Activated gamma-delta T cell treated with anti-CD3 and anti-CD28 coated beads, Interleukin-2, amount 50 U/mL, for 16 hours (primary cell): ENCODE measurements at regions not wholly inside any gene's neighbourhood (a gene's known extent, or its start where the extent isn't known, plus 50 kb on each side); places are given as distances from the start of the nearest gene placed in this dataset.
A peak's percentile ranks its signal among the peaks of the same experiment; 100 is the strongest.
"Not testable (repeated sequence)": the region's sequence is repeated elsewhere in the genome, so short reads cannot be mapped to it uniquely, and the experiment has no call there.

Source experiments
- DNase-seq: peaks from one replicate; pipeline ENCODE4 v3.0.0-alpha.2; 2020; ENCODE audit warnings: low read depth

DNA sequence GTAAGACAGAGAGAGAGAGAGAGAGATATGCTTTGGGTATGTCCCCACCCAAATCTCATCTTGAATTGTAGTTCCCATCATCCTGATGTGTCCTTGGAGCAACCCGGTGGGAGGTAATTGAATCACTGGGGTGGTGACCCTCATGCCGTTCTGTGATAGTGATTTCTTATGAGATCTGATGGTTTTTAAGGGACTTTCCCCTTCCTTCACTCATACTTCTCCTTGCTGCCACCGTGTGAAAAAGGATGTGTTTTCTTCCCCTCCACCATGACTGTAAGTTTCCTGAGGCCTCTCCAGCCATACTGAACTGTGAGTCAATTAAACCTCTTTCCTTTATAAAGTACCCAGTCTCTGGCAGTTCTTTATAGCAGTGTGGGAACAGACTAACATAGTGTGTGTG is 60.3 kb downstream of the EOMES start:
- no peak for DNase-seq

DNA sequence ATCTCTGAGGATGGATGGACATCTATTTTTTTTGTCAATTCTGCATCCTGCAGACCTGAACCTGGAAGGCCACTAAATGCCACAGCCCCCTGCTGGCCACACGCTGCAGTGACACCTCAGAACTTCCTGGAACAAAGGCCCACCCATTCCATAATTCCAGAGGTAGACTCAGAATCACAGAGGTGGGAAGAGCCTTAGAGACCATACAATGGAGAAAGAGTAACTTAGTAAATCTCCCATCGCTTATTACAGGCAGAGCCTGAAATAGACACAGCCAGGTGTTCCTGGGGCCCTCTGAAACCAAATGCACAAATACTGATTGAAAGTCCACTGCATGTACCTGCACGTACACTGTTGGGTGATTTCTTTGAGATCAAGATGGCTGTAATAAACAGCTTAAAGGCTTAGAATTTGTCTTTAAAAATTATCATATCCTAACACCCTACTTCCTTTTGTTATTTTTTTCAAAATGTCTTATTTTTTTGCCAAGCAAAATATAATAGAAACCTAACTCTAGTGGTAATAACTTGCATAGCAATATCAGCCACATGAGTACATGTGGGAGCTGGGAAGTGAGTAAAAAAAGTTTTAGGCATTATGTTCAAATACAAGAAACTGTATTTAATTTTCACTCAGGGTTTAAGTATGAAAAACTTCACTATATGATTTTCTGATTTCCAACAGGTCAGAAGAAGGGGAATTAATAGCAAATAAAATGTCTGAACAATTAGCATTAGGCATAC is 62.7 kb downstream of the EOMES start:
- peak; percentile 17 for DNase-seq

DNA sequence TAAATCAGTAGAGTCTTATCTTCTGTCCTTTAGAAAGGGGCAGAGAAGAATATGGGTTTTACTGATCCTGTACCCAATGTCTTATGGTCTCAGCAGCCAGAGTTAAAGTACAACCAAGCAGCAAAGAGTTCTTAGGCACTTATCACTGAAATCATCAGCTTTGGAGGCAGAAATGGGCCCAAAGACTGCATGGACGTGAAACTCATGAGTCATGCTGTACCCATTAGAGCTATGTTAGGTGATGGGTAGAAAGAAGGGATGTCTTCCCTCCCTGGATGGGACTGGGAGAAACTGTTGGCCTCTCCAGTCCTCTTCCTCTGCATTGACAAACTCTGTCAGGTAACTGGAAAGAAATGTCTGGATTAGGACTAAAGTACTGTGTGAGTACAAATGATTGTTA is 63.4 kb downstream of the EOMES start:
- no peak for DNase-seq

DNA sequence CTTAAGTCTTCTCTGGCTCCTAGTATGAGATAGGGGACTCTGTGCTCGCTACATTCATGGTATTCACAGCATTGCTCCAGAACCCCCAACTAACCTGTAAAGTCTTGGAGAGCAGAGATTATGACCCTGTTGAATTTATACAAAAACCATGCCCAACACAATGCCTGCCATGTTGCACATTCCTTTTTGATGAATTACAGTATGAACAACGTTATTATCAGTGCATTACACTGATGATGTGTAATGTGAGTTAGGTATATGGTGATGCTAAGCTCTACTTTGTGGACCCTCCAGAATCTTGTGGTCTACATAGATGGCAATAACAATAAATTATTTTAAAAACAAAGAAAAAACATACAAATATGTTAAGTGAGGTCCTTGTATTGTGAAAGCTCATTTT is 64.3 kb downstream of the EOMES start:
- DNase-seq: no peak

DNA sequence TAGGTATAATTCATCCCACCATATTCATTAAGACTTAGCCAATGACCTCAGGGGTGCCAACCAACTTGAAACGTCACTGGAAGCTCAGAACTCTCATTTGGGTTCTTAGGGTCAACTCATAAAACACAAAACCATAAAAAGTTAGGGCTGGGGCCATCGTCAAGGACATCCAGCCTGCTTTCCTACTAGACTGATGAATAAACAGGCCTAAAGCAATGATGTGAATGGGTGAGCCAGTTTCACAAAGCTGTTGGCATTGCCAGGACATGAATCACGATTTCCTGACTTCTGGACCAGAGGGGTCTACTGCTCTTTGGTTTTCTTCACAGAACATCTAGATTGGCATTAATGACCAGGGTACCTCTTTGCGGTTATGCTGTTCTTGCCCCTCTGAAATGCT is 64.7 kb downstream of the EOMES start:
- no peak for DNase-seq

DNA sequence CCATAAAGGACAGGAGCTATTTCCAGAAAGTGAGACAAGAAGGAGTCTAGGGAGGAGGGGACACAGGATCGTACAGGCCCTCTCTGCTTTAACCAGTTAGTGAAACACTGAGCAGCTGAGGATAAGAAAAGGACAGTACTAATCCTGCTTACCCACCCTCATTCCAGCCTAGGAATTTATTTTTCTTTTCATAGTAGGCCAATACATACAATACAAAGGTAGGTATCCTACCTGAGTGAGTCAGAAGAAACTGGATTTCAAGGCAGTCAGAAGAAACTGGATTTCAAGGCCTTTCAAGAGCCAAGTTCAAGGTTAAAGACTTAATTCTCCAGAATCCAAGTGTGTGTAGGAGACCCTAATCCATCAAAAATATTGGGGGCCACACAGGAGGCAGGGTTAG is 65.3 kb downstream of the EOMES start:
- no peak for DNase-seq

DNA sequence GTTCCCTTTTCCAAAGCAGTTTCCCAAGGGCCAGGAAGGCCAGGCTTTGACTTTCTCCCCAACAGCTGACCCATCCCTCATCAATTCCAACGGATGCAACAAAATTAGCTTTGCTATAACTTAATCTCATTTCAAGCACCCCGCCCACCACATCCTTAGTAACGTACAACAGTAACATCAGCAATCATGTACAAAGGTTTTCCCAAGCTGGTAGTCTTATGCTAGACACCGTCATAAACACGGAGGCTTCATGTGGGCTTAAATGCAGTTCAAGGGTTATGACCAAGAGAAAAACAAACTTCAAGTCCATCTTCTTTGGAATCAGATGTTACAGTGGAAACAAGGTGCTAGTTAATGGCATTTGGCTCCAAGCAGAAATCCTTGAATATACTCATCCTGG is 66.6 kb downstream of the EOMES start:
- no peak for DNase-seq

DNA sequence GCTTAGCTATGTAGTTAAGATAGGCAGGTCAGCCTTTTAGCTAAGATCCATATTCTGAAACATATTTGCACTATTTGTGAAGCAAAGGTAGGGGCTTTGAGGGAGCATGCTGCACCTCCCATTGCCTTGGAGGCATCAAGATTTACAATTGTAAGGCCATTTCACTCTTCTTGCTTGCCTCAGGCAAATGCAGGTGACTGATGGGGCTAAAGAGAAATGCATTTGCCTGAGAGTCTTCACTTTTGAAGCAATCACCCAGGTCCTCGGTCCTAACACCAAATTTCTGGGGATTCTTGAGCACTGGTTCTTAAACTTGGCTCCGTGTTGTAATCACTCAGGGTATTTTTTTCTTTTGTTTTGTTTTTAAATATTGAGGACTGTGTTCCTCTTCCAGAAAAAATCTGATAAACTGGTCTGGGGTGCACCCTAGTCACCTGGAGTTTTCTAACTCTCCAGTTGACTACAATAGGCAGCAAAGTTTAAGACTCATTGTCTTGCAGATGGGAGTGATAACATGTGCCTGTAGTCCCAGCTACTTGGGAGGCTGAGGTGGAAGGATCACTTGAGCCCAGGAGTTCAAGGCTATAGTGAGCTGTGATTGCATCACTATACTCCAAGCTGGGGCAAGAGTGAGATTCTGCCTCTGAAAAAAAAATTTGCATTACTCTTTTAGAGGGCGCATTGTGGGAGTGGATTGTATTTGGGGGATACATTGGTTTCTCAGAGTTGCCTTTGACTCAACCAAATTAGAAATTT is 68.1 kb downstream of the EOMES start:
- no peak for DNase-seq

DNA sequence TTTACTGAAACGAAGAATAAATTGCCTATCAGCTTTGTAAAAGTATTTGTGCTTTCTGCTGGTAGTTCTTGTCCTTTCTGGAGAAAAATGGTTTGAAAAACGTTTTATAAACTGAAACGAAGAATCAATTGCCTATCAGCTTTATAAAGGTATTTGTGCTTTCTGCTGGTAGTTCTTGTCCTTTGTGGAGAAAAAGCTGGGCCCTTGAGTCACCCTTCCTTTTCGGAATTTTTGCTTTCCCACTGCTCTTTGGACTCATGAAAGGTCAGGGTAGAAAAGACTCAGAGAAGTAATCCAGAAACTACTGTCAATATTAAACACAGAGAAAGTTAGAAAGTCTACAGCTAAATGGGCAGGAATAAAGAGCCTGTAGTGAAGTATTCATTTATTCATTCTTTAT is 72.8 kb downstream of the EOMES start:
- no peak for DNase-seq

DNA sequence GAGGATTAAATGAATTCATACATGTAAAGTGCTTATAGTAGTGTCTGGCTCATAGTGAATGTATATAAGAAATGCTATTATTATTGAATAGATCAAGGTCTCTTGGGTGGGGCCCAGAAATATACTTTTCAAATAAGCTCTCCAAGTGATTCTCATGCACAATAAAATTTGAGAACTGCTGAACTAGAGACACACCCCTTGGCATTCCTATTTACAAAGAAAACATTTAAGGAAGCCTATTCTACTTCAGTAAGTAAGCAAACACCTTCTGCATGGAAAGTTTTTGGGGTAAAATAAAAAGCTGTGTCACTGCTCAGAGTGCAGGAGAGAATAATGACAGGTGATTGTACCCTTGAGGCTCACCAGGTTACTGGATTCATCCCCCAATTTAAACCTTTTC is 75.2 kb downstream of the EOMES start:
- DNase-seq: no peak

DNA sequence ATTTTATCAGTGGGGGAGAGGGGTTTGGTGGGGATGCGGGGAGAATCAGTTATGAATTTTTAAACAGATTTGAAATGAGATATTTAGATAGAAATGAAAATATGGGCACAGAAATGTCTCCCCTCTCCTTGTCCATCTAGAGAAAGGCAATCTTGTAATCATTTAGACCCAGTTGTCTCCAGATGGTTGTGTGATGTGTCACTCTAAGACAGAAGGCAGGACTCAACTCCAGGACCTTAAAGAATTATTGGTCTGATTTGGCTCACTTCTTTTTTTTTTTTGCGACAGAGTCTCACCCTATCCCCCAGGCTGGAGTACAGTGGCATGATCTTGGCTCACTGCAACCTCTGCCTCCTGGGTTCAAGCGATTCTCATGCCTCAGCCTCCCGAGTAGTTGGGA is 77.2 kb downstream of the EOMES start:
- DNase-seq: no peak

DNA sequence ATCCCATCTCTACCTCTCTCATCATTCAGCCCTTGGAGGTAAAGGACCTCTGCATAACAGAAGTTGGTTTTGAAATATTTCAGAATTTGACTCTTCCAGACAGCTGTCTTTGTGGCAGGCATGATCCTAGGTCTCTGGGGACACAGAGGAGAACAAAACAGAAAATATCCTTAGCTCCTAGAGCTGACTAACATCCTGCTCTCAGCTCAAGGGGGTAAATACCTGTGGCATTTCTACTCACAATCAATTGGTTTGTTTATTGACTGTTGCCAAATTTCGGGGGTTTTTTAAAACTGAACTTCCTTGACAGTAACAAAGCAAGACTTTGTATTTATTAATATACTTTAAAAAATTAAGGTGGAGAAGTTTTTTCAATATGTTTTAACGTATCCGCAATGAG is 78.8 kb downstream of the EOMES start:
- no peak for DNase-seq

DNA sequence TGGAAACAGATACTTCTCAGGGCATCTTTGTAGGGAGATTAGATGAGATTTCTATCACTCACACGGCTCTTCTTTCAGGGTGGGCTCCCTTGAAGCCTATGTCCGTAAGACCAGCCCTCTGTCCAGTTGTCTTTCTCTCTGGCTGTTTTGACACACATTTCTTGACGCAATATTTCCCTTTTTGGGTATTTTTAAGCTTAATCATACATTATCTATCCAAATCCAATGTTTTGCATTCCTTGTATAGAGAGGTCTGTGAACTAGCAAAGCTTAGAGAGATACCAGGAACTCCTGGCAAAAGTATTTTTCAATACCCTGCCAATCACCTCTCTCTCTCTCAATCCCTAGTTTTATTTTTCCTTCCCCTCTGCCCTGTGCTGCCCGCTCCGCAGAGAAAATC is 79.3 kb downstream of the EOMES start:
- no peak for DNase-seq

DNA sequence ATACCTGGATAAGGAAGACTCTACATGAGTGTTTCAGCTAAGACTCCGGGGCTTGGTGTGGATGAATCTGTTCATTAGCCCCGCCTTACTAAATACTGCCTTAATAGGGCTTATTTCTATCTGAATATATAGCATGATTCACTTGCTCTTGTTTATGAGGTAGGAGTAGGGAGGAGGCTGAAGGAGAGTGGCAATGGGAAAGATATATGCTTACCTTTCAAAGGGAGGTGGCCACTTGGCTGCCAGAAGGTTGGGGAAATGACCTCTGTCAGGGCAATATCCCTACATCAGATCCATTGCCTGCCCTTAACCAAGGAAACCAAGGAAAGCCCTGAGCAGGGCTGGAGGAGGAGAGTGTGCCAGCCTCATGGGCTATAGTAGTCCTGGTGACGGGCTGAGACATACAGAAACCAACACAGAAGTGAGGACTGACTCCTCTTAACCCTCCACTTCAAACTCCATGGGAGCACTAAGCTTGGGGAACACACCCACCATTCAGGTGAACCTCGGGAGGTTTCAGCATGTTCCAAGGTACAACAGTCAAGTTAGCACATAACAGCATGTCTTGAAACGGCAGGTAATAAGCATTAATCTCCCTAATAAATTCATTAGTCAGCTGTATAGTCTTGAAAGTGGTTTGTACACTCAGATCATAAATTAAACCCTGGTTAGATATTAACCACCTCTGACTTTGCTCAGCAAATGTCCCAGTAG is 80.1 kb downstream of the EOMES start:
- DNase-seq: no peak

DNA sequence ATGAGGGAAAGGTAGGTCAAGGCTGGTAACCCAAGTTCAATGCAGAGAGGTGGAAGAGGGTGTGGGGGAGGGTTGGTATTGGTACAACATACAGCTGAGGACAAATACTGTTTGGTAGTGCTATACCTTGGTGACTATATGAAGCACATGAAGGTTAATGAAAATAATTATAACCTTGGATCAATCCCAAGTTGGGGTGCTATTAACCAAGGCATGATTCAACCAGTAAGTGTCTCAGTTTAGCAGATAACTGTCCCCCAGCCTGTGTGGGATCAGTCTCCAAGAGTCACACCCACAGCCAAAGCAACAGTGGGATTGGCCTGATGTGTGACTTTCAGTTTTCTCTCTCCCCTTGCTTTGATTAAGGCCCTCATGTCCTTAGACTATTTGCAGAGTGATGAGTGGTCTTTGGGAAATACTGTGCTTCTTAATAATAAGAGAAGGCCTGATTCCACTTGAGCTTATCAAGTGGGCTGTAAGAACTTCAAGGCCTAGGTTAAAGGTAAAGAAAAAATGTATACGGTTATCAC is 80.8 kb downstream of the EOMES start:
- no peak for DNase-seq

DNA sequence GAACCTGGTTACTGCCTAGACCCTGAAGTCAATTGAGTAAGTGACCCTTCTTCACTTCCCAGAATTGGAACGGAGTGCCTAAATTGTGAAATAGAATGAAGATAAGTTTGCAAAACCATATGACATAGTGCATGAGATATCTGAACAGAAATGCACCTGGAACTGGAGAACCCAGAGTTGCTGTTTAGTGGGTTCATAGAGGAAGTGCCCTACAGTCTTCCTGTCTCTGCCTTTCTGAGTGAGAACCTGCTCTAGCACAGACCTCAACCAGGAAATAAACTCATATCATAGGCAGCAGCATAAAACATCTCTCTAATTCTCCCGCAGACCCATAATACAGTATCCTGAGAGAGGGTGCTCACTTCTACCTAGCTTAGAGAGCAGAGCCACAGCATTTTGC is 82.9 kb downstream of the EOMES start:
- DNase-seq: no peak

DNA sequence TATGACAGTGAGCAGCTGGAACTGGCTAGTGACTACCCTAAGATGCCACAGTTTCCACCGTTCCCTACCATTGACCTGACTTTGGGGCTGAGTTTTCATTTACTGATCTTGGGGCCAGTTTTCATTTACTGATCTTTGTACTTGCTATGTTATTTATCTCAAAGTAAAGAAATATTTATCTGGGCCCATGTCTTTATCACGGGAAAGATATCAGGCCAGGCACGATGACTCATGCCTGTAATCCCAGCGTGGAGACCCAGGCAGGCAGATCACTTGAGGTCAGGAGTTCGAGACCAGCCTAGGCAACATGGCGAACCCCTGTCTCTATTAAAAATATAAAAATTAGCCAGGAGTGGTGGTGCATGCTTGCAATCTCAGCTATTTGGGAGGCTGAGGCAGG is 83.5 kb downstream of the EOMES start:
- no peak for DNase-seq

DNA sequence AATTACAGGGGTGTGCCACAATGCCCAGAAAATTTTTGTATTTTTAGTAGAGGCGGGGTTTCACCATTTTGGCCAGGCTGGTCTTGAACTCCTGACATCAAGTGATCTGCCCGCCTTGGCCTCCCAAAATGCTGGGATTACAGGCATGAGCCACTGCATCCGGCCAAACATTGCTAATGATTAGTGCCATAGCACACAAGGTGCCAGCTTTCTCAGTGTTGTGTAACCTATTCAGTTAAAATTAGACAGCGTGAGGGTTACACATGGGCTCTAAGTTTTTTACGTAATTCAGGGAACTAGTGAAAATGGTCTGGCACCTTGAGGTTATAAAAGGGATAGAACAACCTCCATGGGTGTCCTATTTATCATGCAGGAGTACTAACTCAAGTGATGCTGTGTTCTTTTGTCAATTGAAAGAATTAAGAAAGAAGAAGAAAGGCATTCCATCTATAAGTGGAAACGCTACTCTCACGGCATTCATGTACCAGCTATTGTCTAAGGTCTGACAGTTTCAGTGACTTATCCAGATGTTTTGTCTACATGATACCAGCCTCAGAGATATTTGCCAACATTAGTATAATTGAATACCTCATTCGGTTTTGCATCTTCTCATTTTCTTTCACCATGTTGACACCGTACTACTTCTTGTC is 84.7 kb downstream of the EOMES start:
- no peak for DNase-seq

DNA sequence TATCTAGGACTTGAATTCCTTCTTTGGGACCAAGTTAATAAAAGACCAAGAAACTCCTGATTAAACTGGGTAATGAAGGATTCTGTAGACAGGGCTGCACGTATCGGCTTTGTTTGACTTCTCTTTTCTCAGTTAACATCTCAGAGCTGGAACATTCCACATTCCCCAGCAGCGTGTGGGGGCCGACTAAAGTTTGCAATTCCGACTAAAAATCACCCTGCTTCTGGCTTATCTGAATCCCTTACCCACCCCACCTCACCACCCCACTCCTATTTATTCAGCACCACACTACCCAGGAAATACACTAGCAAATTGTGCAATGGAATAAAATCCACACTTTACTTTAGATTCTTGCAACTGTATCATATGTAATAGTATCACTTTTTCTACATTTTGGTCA is 87.1 kb downstream of the EOMES start:
- DNase-seq: not testable (repeated sequence)

DNA sequence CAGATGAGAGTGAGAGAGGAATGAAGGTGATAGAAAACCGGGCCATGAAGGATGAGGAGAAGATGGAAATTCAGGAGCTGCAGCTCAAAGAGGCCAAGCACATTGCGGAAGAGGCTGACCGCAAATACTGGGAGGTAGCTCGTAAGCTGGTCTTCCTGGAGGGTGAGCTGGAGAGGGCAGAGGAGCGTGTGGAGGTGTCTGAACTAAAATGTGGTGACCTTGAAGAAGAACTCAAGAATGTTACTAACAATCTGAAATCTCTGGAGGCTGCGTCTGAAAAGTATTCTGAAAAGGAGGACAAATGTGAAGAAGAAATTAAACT is 88.9 kb downstream of the EOMES start:
- no peak for DNase-seq

DNA sequence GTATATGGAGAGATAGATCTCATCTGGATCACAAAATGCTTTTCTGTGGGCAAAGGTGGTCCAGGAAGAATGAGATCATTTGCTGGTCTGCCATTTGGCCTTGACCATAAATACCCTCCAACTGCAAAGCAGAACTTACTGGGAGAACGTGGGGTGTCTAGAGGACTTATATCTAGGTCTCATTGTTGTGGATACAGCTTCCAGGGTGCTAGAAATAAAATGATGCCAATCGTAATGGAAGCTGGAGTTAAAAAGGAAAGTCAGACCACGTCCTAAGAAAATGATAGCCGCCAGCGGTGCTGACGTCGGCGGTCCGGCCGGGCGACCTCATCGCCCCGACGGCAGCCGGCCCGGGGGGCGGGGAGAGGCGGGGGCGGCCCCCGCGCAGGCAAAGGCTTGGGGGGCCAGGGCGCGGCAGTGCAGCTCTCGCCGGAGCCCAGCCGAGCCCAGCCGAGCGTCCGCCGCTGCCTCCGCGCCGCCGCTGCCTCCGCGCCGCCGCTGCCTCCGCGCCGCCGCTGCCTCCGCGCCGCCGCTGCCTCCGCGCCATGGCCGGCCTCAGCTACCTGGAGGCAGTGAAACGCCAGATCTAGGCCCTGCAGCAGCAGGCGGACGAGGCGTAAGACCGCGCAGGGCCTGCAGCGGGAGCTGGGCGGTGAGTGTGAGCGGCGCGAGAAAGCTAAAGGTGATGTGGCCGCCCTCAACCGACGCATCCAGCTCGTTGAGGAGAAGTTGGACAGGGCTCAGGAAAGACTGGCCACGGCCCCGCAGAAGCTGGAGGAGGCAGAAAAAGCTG is 89.5 kb downstream of the EOMES start:
- DNase-seq: peak; percentile 20

DNA sequence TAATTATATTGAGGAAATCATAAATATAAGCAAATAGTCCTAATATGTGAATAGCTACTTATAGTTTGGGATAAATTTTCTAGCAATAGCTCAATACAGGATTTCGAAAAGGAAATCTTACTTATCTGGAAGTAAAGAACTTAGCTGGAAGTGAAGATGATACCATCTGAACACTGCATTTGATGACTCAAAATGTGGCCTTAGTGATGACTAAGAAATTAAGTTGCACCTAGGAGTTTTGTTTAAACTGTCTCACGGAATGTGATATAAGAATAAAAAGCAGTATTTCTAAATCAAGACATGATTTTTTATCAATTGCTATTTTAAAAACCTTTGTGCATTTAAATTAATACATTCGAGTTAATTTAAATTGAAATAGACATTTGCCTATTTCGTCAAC is 91.2 kb downstream of the EOMES start:
- DNase-seq: no peak
